ENCODE measurements at regions not wholly inside any gene's neighbourhood (a gene's known extent, or its start where the extent isn't known, plus 50 kb on each side); places are given as distances from the start of the nearest gene placed in this dataset.

GRCh38 chr20:19820555-19821211 is 62.6 kb downstream of the RIN2 start:
- Histone ChIP-seq H3K4me1 (peaks cover 0 to 10% (median 0%) of the 10 kb centered on the region in 4 donors), H3K27ac (no peak overlapping the region), H3K36me3 (peaks cover 0 to 22% (median 0%) of the 10 kb centered on the region in 3 donors), H3K9me3 (peaks cover 0 to 7% (median 0%) of the 10 kb centered on the region in 4 donors), H3K4me3 (no peak overlapping the region), H3K27me3 (no peaks in the 10 kb centered on the region)
- no peak for DNase-seq (ENCODE audit: low spot score in 2 of 2)
- TF ChIP-seq CTCF (IDR thresholded peaks at IDR 0.05) (no peak), EP300 (IDR thresholded peaks at IDR 0.05) (no peak), POLR2A (IDR thresholded peaks at IDR 0.05) (no peak)
- WGBS, 2 donors, result 80 to 82% methylated on average over 4 of the region's 4 CpGs

- no peaks in the 10 kb centered on the region for H3K27me3 ChIP-seq
- no peak for DNase-seq (ENCODE audit: low spot score in 2 of 2)
- H3K27ac ChIP-seq, result no peak overlapping the region
- no peak overlapping the region for H3K4me3 ChIP-seq
- WGBS, 2 donors, result 91 to 94% methylated on average over 3 of the region's 3 CpGs
- TF ChIP-seq POLR2A (IDR thresholded peaks at IDR 0.05), result no peak
- TF ChIP-seq CTCF (IDR thresholded peaks at IDR 0.05), result no peak
- no peak for TF ChIP-seq EP300 (IDR thresholded peaks at IDR 0.05)
- H3K9me3 ChIP-seq, result peaks cover 0 to 7% (median 0%) of the 10 kb centered on the region in 4 donors
- H3K36me3 ChIP-seq, result peaks cover 0 to 22% (median 0%) of the 10 kb centered on the region in 3 donors
- peaks cover 0 to under 1% (median 0%) of the 10 kb centered on the region in 4 donors for H3K4me1 ChIP-seq
Observed at GRCh38 chr20:19821606-19822005, 63.5 kb downstream of the RIN2 start.

DNA sequence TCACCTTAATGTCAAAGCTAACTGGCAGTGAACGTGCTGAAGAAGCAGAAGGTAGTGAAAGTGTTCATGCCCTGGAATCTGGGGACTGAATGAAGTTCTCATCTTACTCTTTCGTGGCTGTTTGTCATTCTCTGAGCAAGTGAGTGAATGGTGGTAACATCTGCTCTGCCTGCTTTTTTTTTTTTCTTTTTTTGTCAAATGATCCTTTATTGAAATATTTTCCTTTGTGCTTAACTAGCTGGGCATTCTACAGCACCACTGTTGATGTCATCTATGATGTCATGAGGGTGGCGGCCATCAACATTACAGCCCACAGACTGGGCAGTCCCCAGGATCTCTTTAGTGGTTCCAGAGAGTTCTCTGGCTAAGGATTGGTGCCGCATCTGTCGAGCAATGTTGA is 65.2 kb downstream of the RIN2 start:
- DNase-seq (ENCODE audit: low spot score in 2 of 2), result no peak
- Histone ChIP-seq H3K27me3 (no peaks in the 10 kb centered on the region), H3K4me1 (no peaks in the 10 kb centered on the region), H3K27ac (no peak overlapping the region), H3K9me3 (peaks cover 0 to 7% (median 0%) of the 10 kb centered on the region in 4 donors), H3K4me3 (no peak overlapping the region), H3K36me3 (peaks cover 0 to 22% (median 0%) of the 10 kb centered on the region in 3 donors)
- WGBS, 2 donors, result 83 to 86% methylated on average over 5 of the region's 5 CpGs
- TF ChIP-seq EP300 (IDR thresholded peaks at IDR 0.05), result no peak
- no peak for TF ChIP-seq POLR2A (IDR thresholded peaks at IDR 0.05)
- no peak for TF ChIP-seq CTCF (IDR thresholded peaks at IDR 0.05)

- Histone ChIP-seq H3K4me1 (peaks cover 0 to 7% (median 0%) of the 10 kb centered on the region in 4 donors), H3K9me3 (peaks cover 0 to 5% (median 0%) of the 10 kb centered on the region in 4 donors), H3K27me3 (no peaks in the 10 kb centered on the region), H3K36me3 (peaks cover 0 to 15% (median 0%) of the 10 kb centered on the region in 3 donors), H3K4me3 (no peak overlapping the region), H3K27ac (no peak overlapping the region)
- no peak for DNase-seq (ENCODE audit: low spot score in 2 of 2)
- TF ChIP-seq POLR2A (IDR thresholded peaks at IDR 0.05) (no peak), CTCF (IDR thresholded peaks at IDR 0.05) (no peak), EP300 (IDR thresholded peaks at IDR 0.05) (no peak)
- 70 to 77% methylated on average over 6 to 10 of the region's 10 CpGs for WGBS, 2 donors
Observed at GRCh38 chr20:19823971-19824370, 65.9 kb downstream of the RIN2 start.

GRCh38 chr20:19824861-19825260 is 66.8 kb downstream of the RIN2 start:
- H3K4me3 ChIP-seq, result no peak overlapping the region
- peaks cover 0 to 7% (median 0%) of the 10 kb centered on the region in 4 donors for H3K4me1 ChIP-seq
- TF ChIP-seq POLR2A (IDR thresholded peaks at IDR 0.05) (no peak), EP300 (IDR thresholded peaks at IDR 0.05) (no peak)
- DNase-seq (ENCODE audit: low spot score in 2 of 2), result no peak
- peaks cover 0 to 9% (median 0%) of the 10 kb centered on the region in 3 donors for H3K36me3 ChIP-seq
- H3K9me3 ChIP-seq, result no peaks in the 10 kb centered on the region
- no peaks in the 10 kb centered on the region for H3K27me3 ChIP-seq
- 84 to 100% methylated on average over 3 of the region's 3 CpGs for WGBS, 2 donors
- H3K27ac ChIP-seq, result no peak overlapping the region

All from tibial nerve (tissue), 4 donors.